Adipocyte (in vitro differentiated cells): ENCODE measurements at regions not wholly inside any gene's neighbourhood (a gene's known extent, or its start where the extent isn't known, plus 50 kb on each side); places are given as distances from the start of the nearest gene placed in this dataset.
A peak's percentile ranks its signal among the peaks of the same experiment; 100 is the strongest.

Experiments used
- DNase-seq: peaks from one replicate; pipeline ENCODE4 v3.0.0-alpha.2; 2015; ENCODE audit warnings: low read depth
- H3K27me3 ChIP-seq: replicated peaks from 2 replicates; pipeline ENCODE4 v1.7.0; 2013; ENCODE audit warnings: mild to moderate bottlenecking, low read length, moderate library complexity; ENCODE audit not compliant: control insufficient read depth, insufficient read depth
- H3K36me3 ChIP-seq: 2 replicates; pipeline ENCODE4 v1.7.0; 2013; ENCODE audit warnings: low read length, mild to moderate bottlenecking, moderate library complexity; ENCODE audit not compliant: control insufficient read depth, insufficient read depth, severe bottlenecking
- H3K4me1 ChIP-seq: 2 replicates; pipeline ENCODE4 v1.7.0; 2013; ENCODE audit warnings: mild to moderate bottlenecking, low read length, moderate library complexity; ENCODE audit not compliant: control insufficient read depth, insufficient read depth
- H3K4me3 ChIP-seq: 2 replicates; pipeline ENCODE4 v1.7.0; 2013; ENCODE audit warnings: mild to moderate bottlenecking, low read length, moderate library complexity
- H3K9ac ChIP-seq: 2 replicates; pipeline ENCODE4 v1.7.0; 2013; ENCODE audit warnings: mild to moderate bottlenecking, low read length, moderate library complexity
- H3K9me3 ChIP-seq: 2 replicates; pipeline ENCODE4 v1.7.0; 2013; ENCODE audit warnings: mild to moderate bottlenecking, low read length, moderate library complexity; ENCODE audit not compliant: control insufficient read depth

DNA sequence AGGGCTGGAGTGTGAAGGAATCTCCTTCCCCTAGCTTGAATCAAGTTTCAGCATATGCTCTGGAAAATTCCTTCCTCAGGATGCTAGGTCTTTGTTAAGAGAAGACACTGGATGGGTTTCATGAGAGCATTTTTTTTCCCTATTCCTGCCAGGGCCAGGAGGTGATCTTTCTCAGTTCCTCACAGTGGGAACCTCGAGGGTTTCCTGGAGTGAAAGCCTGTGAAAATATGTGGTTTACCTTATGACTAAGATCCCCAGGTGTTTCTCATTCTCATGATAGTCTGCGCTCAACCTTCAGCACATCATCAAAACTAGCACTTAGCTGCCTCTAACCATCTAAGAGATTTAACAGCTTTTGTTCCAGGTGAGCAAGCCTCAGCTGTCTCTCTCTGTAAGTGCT lies 985.3 kb upstream of the FAT3 start:
- Histone ChIP-seq H3K4me3 (no peak overlapping the region), H3K4me1 (peaks cover 13% of the 10 kb centered on the region), H3K36me3 (no peaks in the 10 kb centered on the region), H3K27me3 (no peaks in the 10 kb centered on the region), H3K9me3 (no peaks in the 10 kb centered on the region), H3K9ac (no peak overlapping the region)
- DNase-seq, result no peak

DNA sequence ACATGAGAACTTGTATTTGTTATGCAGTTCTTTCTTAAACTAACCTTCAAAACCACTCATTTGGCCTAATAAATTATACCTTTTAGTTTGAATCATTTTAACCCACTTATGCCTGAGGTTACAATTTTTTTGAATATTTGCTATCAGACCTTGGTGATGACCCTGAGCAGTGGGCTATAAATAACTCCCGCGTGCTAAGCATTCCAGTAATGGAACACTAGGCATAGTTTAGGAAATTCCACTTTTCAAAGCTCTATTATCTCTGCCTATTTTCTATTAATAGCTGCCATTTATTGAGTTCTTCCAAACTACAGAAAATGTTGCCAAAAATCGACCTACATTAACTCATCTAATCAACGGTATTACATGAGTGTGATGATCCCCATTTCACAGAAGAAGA lies 993.4 kb upstream of the FAT3 start:
- H3K36me3 ChIP-seq, result no peaks in the 10 kb centered on the region
- no peaks in the 10 kb centered on the region for H3K9me3 ChIP-seq
- no peaks in the 10 kb centered on the region for H3K4me1 ChIP-seq
- no peaks in the 10 kb centered on the region for H3K27me3 ChIP-seq
- no peak overlapping the region for H3K9ac ChIP-seq
- no peak for DNase-seq
- no peak overlapping the region for H3K4me3 ChIP-seq

DNA sequence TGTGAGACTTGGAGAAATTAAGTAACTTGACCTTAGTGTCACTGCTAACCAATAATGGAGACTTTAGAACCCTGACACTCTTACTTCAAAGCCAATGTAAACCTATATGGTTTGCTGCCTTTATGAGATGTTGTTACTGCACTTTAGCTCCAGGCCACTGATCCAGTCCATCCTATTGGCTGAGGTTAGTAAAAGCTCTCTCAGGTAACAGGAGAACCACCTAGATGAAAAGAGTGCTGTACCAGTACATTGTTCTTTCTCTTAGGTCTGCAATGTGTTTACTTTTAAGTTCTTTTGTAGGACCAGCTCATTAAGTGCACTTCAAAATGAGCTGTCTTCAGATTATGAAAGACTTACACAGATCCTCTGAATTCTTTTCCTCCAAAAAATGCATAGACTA lies 994.0 kb upstream of the FAT3 start:
- Histone ChIP-seq H3K27me3 (no peaks in the 10 kb centered on the region), H3K4me3 (no peak overlapping the region), H3K36me3 (no peaks in the 10 kb centered on the region)

DNA sequence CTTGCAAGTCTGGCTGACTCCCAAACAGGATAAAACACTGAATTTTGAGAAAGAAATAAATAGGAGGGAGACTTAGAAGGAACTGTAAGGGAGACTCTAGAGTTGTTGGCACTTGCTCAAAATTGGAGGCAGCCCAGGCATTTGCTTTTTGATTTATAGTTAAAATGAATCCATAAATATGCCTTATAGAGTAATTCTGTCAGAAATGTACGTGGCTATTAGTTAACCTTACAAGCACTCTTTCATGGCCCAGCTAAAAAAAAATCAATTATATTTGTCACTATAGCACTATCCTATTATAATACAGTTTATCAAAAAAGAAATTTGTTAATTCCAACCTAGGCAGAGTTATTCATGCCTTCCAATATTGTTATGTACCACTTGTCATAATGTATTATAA lies 1000.0 kb upstream of the CHORDC1 start:
- Histone ChIP-seq H3K4me3 (no peak overlapping the region), H3K4me1 (peaks cover 18% of the 10 kb centered on the region), H3K27me3 (no peaks in the 10 kb centered on the region), H3K9ac (no peak overlapping the region), H3K9me3 (no peaks in the 10 kb centered on the region), H3K36me3 (no peaks in the 10 kb centered on the region)
- no peak for DNase-seq

More for the DNA sequence above, 994.0 kb upstream of the FAT3 start:
- no peak for DNase-seq
- H3K9me3 ChIP-seq, result no peaks in the 10 kb centered on the region
- no peaks in the 10 kb centered on the region for H3K4me1 ChIP-seq
- no peak overlapping the region for H3K9ac ChIP-seq

DNA sequence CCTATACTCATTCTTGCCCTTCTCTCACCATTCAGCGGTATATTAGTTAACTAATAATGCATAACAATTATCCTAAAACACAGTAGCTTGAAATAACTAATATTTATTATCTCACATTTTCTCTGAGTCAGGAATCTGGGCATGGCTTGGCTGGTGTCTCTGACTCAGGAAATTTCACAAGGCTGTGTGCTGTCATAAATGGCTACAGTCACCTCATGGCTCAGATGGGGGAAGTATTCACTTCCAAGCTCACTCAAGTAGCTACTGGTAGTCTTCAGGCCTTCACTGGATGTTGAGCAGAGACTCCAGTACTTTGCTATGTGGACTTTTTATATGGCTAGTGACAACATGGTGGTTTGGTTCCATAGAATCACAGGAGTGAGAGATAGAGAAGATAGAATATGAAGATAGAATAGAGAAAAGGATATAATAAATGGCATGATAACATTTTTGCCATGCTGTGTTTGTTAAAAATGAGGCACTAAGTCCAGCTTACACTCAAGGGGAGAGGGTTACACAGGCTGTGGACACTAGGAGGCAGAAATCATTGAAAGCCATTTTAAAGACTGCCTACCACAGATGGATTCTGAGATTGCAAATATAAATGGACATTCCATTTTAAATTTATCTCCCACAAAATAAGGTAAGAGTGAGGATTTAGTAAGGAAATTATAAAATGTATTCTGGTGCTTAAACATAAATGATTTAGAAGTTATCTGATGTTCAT lies 997.8 kb upstream of the CHORDC1 start:
- Histone ChIP-seq H3K36me3 (no peaks in the 10 kb centered on the region), H3K4me3 (no peak overlapping the region), H3K9me3 (no peaks in the 10 kb centered on the region), H3K27me3 (no peaks in the 10 kb centered on the region), H3K9ac (no peak overlapping the region), H3K4me1 (peaks cover 18% of the 10 kb centered on the region)
- DNase-seq, result peak; percentile 26

DNA sequence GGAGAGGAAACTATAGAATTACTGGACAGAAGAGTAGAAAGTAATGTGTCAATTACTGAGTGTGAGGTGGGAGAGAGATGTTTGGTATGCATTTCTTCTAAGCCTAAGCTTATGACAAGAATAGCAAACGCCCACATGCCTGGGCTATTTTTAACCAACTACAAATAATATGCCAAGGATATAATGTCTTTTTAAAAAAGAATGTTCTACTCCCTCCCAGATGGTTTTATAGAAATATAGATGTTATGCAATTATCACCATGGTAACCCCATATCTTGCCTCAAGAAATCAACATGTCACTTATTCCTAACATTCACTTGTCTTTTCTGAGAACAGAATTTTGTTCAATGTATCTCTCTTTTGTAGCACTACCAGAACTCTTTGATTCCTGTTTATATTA lies 996.7 kb upstream of the CHORDC1 start:
- no peaks in the 10 kb centered on the region for H3K9me3 ChIP-seq
- no peak overlapping the region for H3K4me3 ChIP-seq
- peak; percentile 57 for DNase-seq
- H3K36me3 ChIP-seq, result no peaks in the 10 kb centered on the region
- no peaks in the 10 kb centered on the region for H3K27me3 ChIP-seq
- peaks cover 18% of the 10 kb centered on the region for H3K4me1 ChIP-seq
- H3K9ac ChIP-seq, result no peak overlapping the region

DNA sequence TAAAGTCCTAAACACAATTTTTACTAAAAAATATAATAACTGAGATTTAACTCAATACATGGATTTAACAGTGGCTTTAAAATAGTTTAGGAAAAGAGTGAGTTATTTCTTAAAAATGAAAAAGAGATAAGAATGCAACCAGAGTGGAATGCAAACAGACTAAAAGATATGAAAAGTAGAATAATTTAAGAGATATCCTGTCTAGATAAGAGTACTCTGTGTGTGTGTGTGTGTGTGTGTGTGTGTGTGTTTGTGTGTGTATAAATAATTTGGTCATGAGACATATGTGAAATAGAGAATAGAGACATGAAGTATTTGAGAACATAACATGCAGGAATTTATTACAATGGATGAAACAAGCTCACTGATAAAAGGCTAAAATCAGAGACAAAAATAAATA lies 986.9 kb upstream of the CHORDC1 start:
- DNase-seq, result no peak
- Histone ChIP-seq H3K4me1 (no peaks in the 10 kb centered on the region), H3K27me3 (no peaks in the 10 kb centered on the region), H3K4me3 (no peak overlapping the region), H3K9ac (no peak overlapping the region), H3K9me3 (no peaks in the 10 kb centered on the region), H3K36me3 (no peaks in the 10 kb centered on the region)

DNA sequence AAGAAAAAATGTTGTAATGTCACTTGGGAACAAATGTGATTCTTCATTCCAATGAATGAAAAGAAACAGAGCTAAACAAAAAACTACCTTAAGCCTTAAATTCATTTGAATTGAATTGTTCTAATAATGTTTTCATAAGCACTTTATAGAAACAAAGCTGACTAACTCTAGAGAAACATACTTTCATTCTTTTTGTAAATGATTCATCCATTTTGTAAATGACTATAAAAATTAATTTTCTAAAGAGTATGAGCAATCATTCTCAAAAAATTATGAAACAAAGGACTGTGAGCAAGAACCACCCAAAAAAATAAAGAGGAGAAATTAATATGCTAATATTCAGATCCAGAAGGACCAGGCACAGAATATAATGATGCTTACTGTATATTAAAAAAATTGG lies 986.5 kb upstream of the CHORDC1 start:
- no peaks in the 10 kb centered on the region for H3K27me3 ChIP-seq
- no peaks in the 10 kb centered on the region for H3K36me3 ChIP-seq
- DNase-seq, result peak; percentile 4
- no peaks in the 10 kb centered on the region for H3K4me1 ChIP-seq
- no peaks in the 10 kb centered on the region for H3K9me3 ChIP-seq
- H3K4me3 ChIP-seq, result no peak overlapping the region
- no peak overlapping the region for H3K9ac ChIP-seq

DNA sequence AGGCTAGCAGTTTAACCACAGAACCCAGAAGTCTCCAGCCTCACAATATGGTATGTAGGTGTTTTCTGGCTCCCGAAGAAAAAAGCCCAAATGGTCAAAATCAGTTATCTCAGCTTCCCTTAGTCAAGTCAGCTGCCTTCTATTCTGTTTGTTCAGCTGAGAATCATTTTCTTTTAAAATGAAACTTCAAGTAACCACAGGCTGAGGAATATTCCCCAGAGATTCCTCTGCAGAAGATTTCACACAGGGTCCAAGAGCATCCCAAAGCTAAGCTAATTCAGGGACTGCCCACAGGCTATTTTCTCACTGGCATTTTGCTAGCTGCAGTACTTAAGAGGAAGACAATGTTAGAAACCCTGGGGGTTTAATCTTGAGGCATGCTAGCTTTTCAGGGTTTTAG lies 977.0 kb upstream of the CHORDC1 start:
- Histone ChIP-seq H3K36me3 (no peaks in the 10 kb centered on the region), H3K9me3 (no peaks in the 10 kb centered on the region), H3K27me3 (no peaks in the 10 kb centered on the region), H3K4me1 (no peaks in the 10 kb centered on the region), H3K9ac (no peak overlapping the region), H3K4me3 (no peak overlapping the region)
- DNase-seq, result peak; percentile 65

DNA sequence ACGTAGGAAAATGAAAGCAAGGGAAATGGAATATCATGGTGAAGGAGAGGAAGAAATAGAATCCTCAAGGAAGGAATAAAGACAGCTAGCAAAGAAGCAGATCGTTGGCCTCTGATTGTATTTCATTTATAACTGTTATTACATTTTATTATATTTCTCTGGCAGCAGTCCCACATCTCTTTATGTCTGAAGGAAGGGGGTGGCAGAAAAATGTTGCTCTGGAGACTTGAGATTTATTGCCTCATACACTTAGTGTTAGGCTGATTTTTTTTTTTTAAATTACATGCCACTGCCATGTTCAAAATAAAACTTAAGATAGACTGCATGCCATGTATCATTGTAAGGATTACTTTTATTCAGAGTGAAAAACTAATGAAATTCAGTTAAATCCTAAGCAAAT lies 971.7 kb upstream of the CHORDC1 start:
- Histone ChIP-seq H3K36me3 (no peaks in the 10 kb centered on the region), H3K4me3 (no peak overlapping the region), H3K9ac (no peak overlapping the region), H3K4me1 (no peaks in the 10 kb centered on the region), H3K9me3 (no peaks in the 10 kb centered on the region), H3K27me3 (no peaks in the 10 kb centered on the region)
- DNase-seq, result no peak

DNA sequence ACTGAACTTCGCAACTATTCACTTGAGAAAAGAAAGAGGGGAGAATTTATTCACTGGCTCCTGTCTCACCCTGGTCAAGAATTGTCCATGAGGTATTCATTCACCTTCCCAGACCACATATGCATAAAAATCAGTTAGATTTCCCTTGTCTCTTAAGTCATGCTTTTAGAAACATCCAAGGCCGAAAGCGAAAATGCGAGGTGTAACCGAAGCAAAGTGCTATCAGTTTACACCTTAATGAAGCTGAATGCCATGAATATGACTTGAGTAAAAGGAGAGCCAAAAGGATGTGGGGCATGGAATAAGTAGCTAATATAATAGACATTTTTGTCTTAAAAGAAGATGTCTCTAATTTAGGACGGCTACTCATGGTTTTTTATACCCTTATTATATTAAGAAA lies 965.6 kb upstream of the CHORDC1 start:
- H3K27me3 ChIP-seq, result no peaks in the 10 kb centered on the region
- H3K9ac ChIP-seq, result no peak overlapping the region
- H3K36me3 ChIP-seq, result no peaks in the 10 kb centered on the region
- no peak overlapping the region for H3K4me3 ChIP-seq
- no peaks in the 10 kb centered on the region for H3K4me1 ChIP-seq
- no peak for DNase-seq
- no peaks in the 10 kb centered on the region for H3K9me3 ChIP-seq

DNA sequence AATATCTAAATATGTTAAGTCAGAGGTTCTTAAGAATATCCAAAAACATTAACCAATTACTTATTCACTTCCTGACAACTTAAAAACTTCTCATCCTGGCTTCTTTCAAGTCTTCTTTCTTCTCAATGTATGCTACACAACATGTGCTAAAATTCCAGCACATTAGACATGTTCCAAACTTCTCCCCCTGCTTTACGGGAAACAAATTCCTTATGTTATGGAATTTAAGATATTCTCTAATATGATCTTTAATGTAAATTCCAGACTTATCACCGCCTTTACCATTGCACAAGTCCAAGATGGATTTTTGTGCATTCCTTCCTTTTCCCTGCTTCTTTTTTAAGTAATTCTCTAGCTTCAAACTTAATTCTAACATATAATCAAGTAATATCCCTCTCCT lies 964.5 kb upstream of the CHORDC1 start:
- no peaks in the 10 kb centered on the region for H3K4me1 ChIP-seq
- H3K4me3 ChIP-seq, result no peak overlapping the region
- no peaks in the 10 kb centered on the region for H3K36me3 ChIP-seq
- H3K9ac ChIP-seq, result no peak overlapping the region
- peaks cover 5% of the 10 kb centered on the region for H3K9me3 ChIP-seq
- no peaks in the 10 kb centered on the region for H3K27me3 ChIP-seq
- no peak for DNase-seq
